Astrocyte (in vitro differentiated cells and primary cell): ENCODE measurements at regions not wholly inside any gene's neighbourhood (a gene's known extent, or its start where the extent isn't known, plus 50 kb on each side); places are given as distances from the start of the nearest gene placed in this dataset.

Experiments
- DNase-seq: peaks from one replicate; pipeline ENCODE4 v3.0.0-alpha.2; 2010; ENCODE audit warnings: low read depth
- FAIRE-seq: peaks from 2 replicates; lab custom pipeline; 2011; peaks lifted over from hg19 to GRCh38; lab: Jason Lieb, UNC
- H2AFZ ChIP-seq: 2 replicates; pipeline ENCODE4 v1.6.0; 2012; ENCODE audit warnings: low read depth, low read length, inconsistent platforms
- H3K27ac ChIP-seq: 2 replicates; pipeline ENCODE4 v1.5.1; 2011; ENCODE audit warnings: low read depth, low read length, inconsistent platforms
- H3K27me3 ChIP-seq: 2 replicates; pipeline ENCODE4 v1.6.0; 2011; ENCODE audit warnings: low read length, inconsistent platforms; ENCODE audit not compliant: insufficient read depth
- H3K36me3 ChIP-seq: 2 replicates; pipeline ENCODE4 v1.5.1; 2011; ENCODE audit warnings: low read length, inconsistent platforms; ENCODE audit not compliant: insufficient read depth
- H3K4me1 ChIP-seq: 2 replicates; pipeline ENCODE4 v1.5.1; 2011; ENCODE audit warnings: low read length, inconsistent platforms; ENCODE audit not compliant: insufficient read depth
- H3K4me2 ChIP-seq: 2 replicates; pipeline ENCODE4 v1.6.0; 2012; ENCODE audit warnings: low read length, inconsistent platforms
- H3K4me3 ChIP-seq: 2 replicates; pipeline ENCODE4 v1.5.1; 2011; ENCODE audit warnings: low read depth, mild to moderate bottlenecking, low read length, inconsistent platforms; ENCODE audit not compliant: insufficient read depth
- H3K79me2 ChIP-seq: 2 replicates; pipeline ENCODE4 v1.6.0; 2012; ENCODE audit warnings: mild to moderate bottlenecking, low read length, inconsistent platforms; ENCODE audit not compliant: insufficient read depth
- H3K9ac ChIP-seq: 2 replicates; pipeline ENCODE4 v1.6.0; 2012; ENCODE audit warnings: mild to moderate bottlenecking, low read length, inconsistent platforms
- H3K9me3 ChIP-seq: 2 replicates; pipeline ENCODE4 v1.5.1; 2012; ENCODE audit warnings: low read depth, mild to moderate bottlenecking, low read length, inconsistent platforms; ENCODE audit not compliant: insufficient read depth
- H4K20me1 ChIP-seq: 2 replicates; pipeline ENCODE4 v1.6.0; 2012; ENCODE audit warnings: low read length, inconsistent platforms; ENCODE audit not compliant: insufficient read depth
- H3K27ac Mint-ChIP-seq: one replicate; pipeline ENCODE4 v1.8.0; 2021; ENCODE audit warnings: mild to moderate bottlenecking, mixed read lengths; ENCODE audit not compliant: unreplicated experiment
- H3K27me3 Mint-ChIP-seq: one replicate; pipeline ENCODE4 v1.8.0; 2021; ENCODE audit warnings: low read depth, mixed read lengths; ENCODE audit not compliant: unreplicated experiment
- H3K36me3 Mint-ChIP-seq: one replicate; pipeline ENCODE4 v1.8.0; 2021; ENCODE audit warnings: low read depth, mixed read lengths; ENCODE audit not compliant: unreplicated experiment
- H3K4me1 Mint-ChIP-seq: one replicate; pipeline ENCODE4 v1.8.0; 2021; ENCODE audit warnings: low read depth, mixed read lengths; ENCODE audit not compliant: unreplicated experiment
- H3K4me3 Mint-ChIP-seq: one replicate; pipeline ENCODE4 v1.8.0; 2021; ENCODE audit warnings: mild to moderate bottlenecking, moderate library complexity, mixed read lengths; ENCODE audit not compliant: unreplicated experiment
- H3K9me3 Mint-ChIP-seq: one replicate; pipeline ENCODE4 v1.8.0; 2021; ENCODE audit warnings: mild to moderate bottlenecking, mixed read lengths; ENCODE audit not compliant: unreplicated experiment
- CTCF ChIP-seq: IDR thresholded peaks from 2 replicates; pipeline ENCODE4 v1.5.1; 2011; ENCODE audit warnings: low read depth, mild to moderate bottlenecking, inconsistent platforms, low read length, moderate library complexity; ENCODE audit not compliant: insufficient read depth
- EZH2 ChIP-seq: IDR thresholded peaks from 2 replicates; pipeline ENCODE4 v1.6.1; 2012; ENCODE audit warnings: mild to moderate bottlenecking, low read length, inconsistent platforms; ENCODE audit not compliant: insufficient read depth

DNA sequence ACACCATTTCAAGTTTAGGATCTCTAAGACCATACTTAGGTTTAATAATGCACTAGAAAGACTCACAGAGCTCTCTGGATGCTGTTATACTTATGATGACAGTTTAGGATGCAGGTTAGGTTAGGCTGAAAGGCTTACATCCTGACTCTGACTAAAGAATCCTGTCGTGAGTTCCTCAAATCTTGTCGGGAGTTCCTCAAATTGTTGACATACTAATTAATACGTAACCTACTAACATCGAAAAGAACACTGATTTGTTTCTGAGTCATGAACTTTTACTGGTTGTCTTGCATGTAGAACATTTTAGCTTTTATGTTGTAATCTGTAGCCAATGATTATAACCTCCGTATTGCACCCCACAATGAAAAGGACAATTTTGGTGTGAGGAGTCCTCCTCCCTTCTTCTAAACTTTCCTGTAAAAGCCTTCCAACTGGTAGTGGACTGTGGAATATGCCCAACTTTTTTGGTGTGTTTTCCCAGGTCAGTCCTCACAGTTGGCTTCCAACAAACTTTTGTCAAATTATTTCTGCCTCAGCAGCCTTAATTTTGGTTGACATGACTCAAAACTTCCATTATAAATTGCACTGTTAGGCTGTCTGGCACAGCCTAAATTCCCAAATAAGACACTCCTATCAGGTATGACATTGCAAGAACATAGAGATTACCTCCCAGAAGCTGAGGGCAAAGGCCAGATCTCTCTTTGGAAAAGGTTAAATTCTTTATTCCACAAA lies 107.9 kb upstream of the PALMD start:
- Histone ChIP-seq H3K36me3 (no peaks in the 10 kb centered on the region), H3K79me2 (no peaks in the 10 kb centered on the region), H3K4me3 (no peak overlapping the region), H3K9ac (no peak overlapping the region), H3K9me3 (no peaks in the 10 kb centered on the region), H3K4me1 (no peaks in the 10 kb centered on the region), H2AFZ (no peak overlapping the region), H3K27ac (no peak overlapping the region), H3K27me3 (no peaks in the 10 kb centered on the region), H3K4me2 (no peak overlapping the region), H4K20me1 (no peaks in the 10 kb centered on the region)
- H3K4me3 Mint-ChIP-seq = no peak overlapping the region
- H3K27me3 Mint-ChIP-seq = no peaks in the 10 kb centered on the region
- no peaks in the 10 kb centered on the region for H3K4me1 Mint-ChIP-seq
- peaks cover 6% of the 10 kb centered on the region for H3K9me3 Mint-ChIP-seq
- no peak for TF ChIP-seq CTCF
- no peak for TF ChIP-seq EZH2
- no peak overlapping the region for H3K27ac Mint-ChIP-seq
- H3K36me3 Mint-ChIP-seq = no peaks in the 10 kb centered on the region
- DNase-seq (no peak), FAIRE-seq (peak; percentile 66)

- H3K9me3 Mint-ChIP-seq = peaks cover 6% of the 10 kb centered on the region
- no peaks in the 10 kb centered on the region for H3K27me3 Mint-ChIP-seq
- Histone ChIP-seq H2AFZ (no peak overlapping the region), H3K36me3 (no peaks in the 10 kb centered on the region), H3K4me1 (no peaks in the 10 kb centered on the region), H3K9me3 (no peaks in the 10 kb centered on the region), H3K27ac (no peak overlapping the region), H3K9ac (no peak overlapping the region), H3K4me2 (no peak overlapping the region), H3K27me3 (no peaks in the 10 kb centered on the region), H4K20me1 (no peaks in the 10 kb centered on the region), H3K4me3 (no peak overlapping the region), H3K79me2 (no peaks in the 10 kb centered on the region)
- no peak for FAIRE-seq
- DNase-seq = no peak
- no peaks in the 10 kb centered on the region for H3K4me1 Mint-ChIP-seq
- H3K4me3 Mint-ChIP-seq = no peak overlapping the region
- TF ChIP-seq CTCF = no peak
- TF ChIP-seq EZH2 = no peak
- no peaks in the 10 kb centered on the region for H3K36me3 Mint-ChIP-seq
- no peak overlapping the region for H3K27ac Mint-ChIP-seq
These were observed 107.3 kb upstream of the PALMD start for GRCh38 chr1:99538618-99538956.

GRCh38 chr1:99539131-99539530 lies 106.8 kb upstream of the PALMD start:
- H3K36me3 ChIP-seq = no peaks in the 10 kb centered on the region
- H3K4me3 ChIP-seq = no peak overlapping the region
- TF ChIP-seq CTCF (no peak), EZH2 (no peak)
- Mint-ChIP-seq H3K4me1 (no peaks in the 10 kb centered on the region), H3K27ac (no peak overlapping the region), H3K36me3 (no peaks in the 10 kb centered on the region), H3K4me3 (no peak overlapping the region), H3K27me3 (no peaks in the 10 kb centered on the region), H3K9me3 (peaks cover 6% of the 10 kb centered on the region)
- H3K9ac ChIP-seq = no peak overlapping the region
- no peaks in the 10 kb centered on the region for H3K4me1 ChIP-seq
- H3K4me2 ChIP-seq = no peak overlapping the region
- H3K9me3 ChIP-seq = no peaks in the 10 kb centered on the region
- no peaks in the 10 kb centered on the region for H3K27me3 ChIP-seq
- no peak for FAIRE-seq
- H4K20me1 ChIP-seq = no peaks in the 10 kb centered on the region
- no peak for DNase-seq
- no peak overlapping the region for H2AFZ ChIP-seq
- H3K79me2 ChIP-seq = no peaks in the 10 kb centered on the region
- no peak overlapping the region for H3K27ac ChIP-seq
